Ascending aorta (tissue), 2 donors: ENCODE measurements at regions not wholly inside any gene's neighbourhood (a gene's known extent, or its start where the extent isn't known, plus 50 kb on each side); places are given as distances from the start of the nearest gene placed in this dataset.
"Not testable (repeated sequence)": the region's sequence is repeated elsewhere in the genome, so short reads cannot be mapped to it uniquely, and the experiment has no call there.

ENCODE experiments used
- DNase-seq, 2 donors: peaks; one replicate each; pipeline ENCODE4 v3.0.0-alpha.2; 2019; ENCODE audit warnings: low spot score in 2 of 2
- H3K27ac ChIP-seq, 2 donors: fragments of 200-600 bp; sonication (generic); one replicate each; pipeline ENCODE4 v1.5.1; 2016 to 2017; ENCODE audit warnings: mild to moderate bottlenecking in 1 of 2
- H3K27me3 ChIP-seq: fragments of 200-600 bp; sonication (generic); one replicate; pipeline ENCODE4 v1.5.1; 2017
- H3K36me3 ChIP-seq, 2 donors: fragments of 200-600 bp; sonication (generic); one replicate each; pipeline ENCODE4 v1.5.1; 2016
- H3K4me1 ChIP-seq, 2 donors: fragments of 200-600 bp; sonication (generic); one replicate each; pipeline ENCODE4 v1.5.1; 2016 to 2017; ENCODE audit warnings: mild to moderate bottlenecking in 1 of 2
- H3K4me3 ChIP-seq, 2 donors: fragments of 200-600 bp; sonication (generic); one replicate each; pipeline ENCODE4 v1.5.1; 2016 to 2017; ENCODE audit warnings: mild to moderate bottlenecking in 1 of 2
- H3K9me3 ChIP-seq, 2 donors: fragments of 200-600 bp; sonication (generic); one replicate each; pipeline ENCODE4 v1.5.1; 2016
- intact Hi-C: fragments of 100-400 bp; cut with DNase I; formaldehyde crosslinking; loops from one replicate; pipeline ENCODE4 v1.15.1; 2023
- TF ChIP-seq, protein P1 (sequence below), 3 experiments: fragments of 200-600 bp in 2 of 3; fragments of 450-650 bp in 1 of 3; sonication (generic) in 2 of 3; IDR thresholded peaks; one replicate each; pipeline ENCODE4 v1.5.1; 2016 to 2019; ENCODE audit warnings: antibody characterized with exemption in 3 of 3, mild to moderate bottlenecking in 1 of 3, moderate library complexity in 1 of 3

DNA sequence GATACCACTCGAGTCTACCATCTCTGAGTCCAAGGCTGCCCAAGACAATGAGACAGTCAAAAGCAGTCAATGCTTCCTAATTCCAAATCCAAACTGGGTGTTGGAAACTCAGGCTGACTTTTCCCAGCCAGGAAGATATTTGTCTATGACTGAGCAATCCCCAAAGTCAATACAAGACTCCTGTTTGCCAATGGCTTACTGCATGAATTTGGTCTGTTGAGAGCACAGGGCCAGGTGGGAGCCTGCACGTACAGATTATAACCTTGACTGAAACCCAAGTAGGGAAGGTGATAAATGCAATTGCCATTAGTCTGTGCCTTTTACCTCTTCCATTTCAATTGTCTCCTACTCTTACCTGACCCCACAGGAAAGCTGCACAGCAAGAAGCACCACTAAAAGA is 72.6 kb upstream of the PPARGC1A start:
- Histone ChIP-seq H3K9me3 (no peaks in the 10 kb centered on the region), H3K36me3 (no peaks in the 10 kb centered on the region), H3K4me1 (no peaks in the 10 kb centered on the region), H3K4me3 (no peak overlapping the region), H3K27me3 (no peaks in the 10 kb centered on the region), H3K27ac (no peak overlapping the region)
- no peak for DNase-seq
- TF ChIP-seq, protein P1, sequence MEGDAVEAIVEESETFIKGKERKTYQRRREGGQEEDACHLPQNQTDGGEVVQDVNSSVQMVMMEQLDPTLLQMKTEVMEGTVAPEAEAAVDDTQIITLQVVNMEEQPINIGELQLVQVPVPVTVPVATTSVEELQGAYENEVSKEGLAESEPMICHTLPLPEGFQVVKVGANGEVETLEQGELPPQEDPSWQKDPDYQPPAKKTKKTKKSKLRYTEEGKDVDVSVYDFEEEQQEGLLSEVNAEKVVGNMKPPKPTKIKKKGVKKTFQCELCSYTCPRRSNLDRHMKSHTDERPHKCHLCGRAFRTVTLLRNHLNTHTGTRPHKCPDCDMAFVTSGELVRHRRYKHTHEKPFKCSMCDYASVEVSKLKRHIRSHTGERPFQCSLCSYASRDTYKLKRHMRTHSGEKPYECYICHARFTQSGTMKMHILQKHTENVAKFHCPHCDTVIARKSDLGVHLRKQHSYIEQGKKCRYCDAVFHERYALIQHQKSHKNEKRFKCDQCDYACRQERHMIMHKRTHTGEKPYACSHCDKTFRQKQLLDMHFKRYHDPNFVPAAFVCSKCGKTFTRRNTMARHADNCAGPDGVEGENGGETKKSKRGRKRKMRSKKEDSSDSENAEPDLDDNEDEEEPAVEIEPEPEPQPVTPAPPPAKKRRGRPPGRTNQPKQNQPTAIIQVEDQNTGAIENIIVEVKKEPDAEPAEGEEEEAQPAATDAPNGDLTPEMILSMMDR (IDR thresholded peaks at IDR 0.05): no peak
- intact Hi-C loops: no loop called here

DNA sequence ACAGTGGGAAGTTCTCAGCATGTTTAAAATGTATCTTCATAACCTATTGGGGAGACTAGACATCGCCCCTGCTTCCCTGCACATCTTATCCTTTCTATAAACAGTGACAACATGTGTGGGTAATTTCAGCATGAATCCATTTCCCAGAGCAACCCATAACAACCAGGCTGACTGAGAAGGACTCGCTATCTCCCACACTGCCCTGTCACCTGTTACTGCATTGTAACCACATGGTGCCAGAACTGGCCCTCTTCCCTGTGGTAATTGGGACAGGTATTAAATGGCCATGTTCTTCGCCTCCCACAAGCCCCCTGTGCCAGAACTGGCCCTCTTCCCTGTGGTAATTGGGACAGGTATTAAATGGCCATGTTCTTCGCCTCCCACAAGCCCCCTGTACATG is 71.5 kb upstream of the PPARGC1A start:
- H3K27ac ChIP-seq, intact Hi-C loops, H3K4me1 ChIP-seq, H3K4me3 ChIP-seq, H3K9me3 ChIP-seq, H3K27me3 ChIP-seq, DNase-seq, H3K36me3 ChIP-seq: not testable (repeated sequence)

DNA sequence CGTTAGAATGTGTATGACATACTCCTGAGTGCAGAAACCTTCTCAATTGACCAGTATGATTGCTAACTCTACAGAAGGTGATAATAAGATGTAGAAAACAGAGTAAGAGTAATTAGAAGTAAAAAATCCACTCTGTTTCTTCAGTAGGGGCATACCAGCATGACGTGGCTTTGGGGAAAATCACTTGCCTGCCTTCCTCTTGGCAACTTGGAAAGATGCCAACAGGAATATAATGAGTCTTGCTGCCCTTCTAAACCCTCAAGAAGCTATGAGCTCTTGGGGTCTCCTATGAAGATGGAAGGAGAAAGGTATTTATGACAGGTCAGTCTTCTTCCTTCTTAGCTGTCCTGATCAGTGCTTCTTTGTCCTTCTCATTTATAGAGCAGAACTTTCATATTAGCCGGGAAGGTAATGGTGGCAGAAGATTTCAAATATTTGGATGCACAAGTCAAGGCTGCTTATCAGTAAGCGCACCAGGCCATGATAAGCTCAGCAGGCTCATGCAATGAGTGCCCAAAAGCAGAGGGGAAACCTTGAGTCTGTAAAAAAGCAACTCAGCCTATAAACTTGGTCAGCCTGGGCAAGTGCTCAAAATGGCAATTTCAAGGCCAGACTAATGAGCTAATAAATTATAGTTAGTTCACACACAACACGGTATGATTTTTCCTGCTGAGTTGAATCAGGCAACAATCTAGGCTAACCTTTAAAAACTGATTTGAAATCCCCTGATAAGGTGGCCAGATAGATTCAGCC is 69.7 kb upstream of the PPARGC1A start:
- no peak overlapping the region for H3K4me3 ChIP-seq
- H3K27me3 ChIP-seq: no peaks in the 10 kb centered on the region
- no peak for DNase-seq
- H3K9me3 ChIP-seq: no peaks in the 10 kb centered on the region
- no peaks in the 10 kb centered on the region for H3K36me3 ChIP-seq
- no peak overlapping the region for H3K27ac ChIP-seq
- intact Hi-C loops: no loop called here
- TF ChIP-seq, protein P1 (IDR thresholded peaks at IDR 0.05): no peak
- H3K4me1 ChIP-seq: no peaks in the 10 kb centered on the region

DNA sequence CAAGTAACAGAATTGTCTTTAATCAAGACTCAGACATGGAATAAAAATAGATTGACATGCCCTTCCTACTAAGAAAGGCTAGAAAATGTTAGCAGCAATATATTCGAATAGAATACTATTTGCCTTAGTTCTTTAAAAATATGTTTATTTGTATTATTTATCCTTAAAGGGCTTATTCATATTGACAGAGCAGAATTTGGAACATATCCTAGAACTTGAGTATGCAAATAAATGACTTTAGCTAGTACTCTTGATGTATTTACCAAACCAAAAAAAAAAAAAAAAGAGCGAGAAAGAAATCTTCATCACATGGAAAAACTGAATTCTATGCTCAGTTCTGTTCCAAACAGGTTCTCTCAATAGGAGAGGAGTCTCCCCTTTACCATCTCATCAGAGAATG is 68.9 kb upstream of the PPARGC1A start:
- no peaks in the 10 kb centered on the region for H3K27me3 ChIP-seq
- H3K4me1 ChIP-seq: no peaks in the 10 kb centered on the region
- TF ChIP-seq, protein P1 (IDR thresholded peaks at IDR 0.05): no peak
- no peak overlapping the region for H3K4me3 ChIP-seq
- intact Hi-C loops: no loop called here
- no peaks in the 10 kb centered on the region for H3K9me3 ChIP-seq
- H3K27ac ChIP-seq: no peak overlapping the region
- no peaks in the 10 kb centered on the region for H3K36me3 ChIP-seq
- DNase-seq: no peak

DNA sequence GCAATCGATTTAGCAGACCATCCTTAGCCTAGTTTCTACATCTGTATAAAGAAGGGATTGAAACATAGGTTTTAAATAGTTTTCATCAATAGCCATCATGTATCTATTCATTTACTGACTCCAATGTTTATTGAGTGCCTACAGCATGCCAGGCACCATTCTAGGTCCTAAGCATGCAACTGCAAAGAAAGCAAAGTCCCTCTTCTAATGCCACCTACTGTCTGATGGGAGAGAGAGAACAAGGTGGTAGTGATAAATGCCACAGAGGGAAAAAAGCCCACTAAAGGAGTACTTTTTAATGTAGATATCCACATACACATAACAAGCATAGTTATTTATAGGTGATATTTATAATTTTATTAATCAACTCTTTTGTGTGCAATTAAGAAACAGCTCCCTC is 67.6 kb upstream of the PPARGC1A start:
- no peak for DNase-seq
- H3K4me3 ChIP-seq: no peak overlapping the region
- TF ChIP-seq, protein P1 (IDR thresholded peaks at IDR 0.05): no peak
- H3K27ac ChIP-seq: no peak overlapping the region
- no peaks in the 10 kb centered on the region for H3K36me3 ChIP-seq
- no peaks in the 10 kb centered on the region for H3K9me3 ChIP-seq
- no peaks in the 10 kb centered on the region for H3K4me1 ChIP-seq
- H3K27me3 ChIP-seq: no peaks in the 10 kb centered on the region
- intact Hi-C loops: no loop called here

DNA sequence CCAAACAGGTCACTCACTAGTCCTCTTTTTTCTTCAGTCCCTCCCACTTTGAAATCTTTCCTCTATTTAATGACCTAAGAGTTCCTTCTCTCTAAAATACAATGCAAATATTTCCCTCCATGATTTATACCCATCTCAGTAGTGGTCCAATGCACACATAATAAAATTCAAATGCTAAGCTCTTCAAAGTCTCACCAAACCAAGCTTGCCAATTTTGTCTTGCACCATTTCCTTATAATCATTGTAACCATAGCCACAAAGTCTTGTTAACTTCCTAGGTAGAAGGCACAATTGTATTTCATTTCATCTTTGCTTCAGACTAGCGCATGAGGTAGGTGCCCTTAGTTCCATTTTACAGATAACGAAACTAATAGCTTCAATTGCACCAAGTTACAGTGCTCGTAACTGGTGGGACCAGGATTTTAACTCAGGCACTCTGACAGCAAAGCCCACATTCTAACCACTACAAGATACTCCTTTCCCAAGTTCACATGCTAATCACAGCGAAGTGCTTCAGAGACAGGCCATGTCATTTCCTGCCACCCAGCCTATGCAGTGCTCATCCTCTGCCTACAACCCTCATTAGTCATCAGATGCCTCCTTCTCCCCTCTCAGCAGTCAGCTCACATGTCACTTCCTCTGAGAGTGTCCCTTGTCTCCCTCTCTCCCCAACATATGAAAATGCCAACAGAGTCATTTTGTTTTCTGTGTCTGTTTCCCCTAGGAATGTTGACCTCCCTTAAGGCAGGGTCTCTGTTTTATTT is 66.9 kb upstream of the PPARGC1A start:
- Histone ChIP-seq H3K4me3 (no peak overlapping the region), H3K27ac (no peak overlapping the region), H3K36me3 (no peaks in the 10 kb centered on the region), H3K27me3 (no peaks in the 10 kb centered on the region), H3K4me1 (no peaks in the 10 kb centered on the region), H3K9me3 (no peaks in the 10 kb centered on the region)
- intact Hi-C loops: no loop called here
- TF ChIP-seq, protein P1 (IDR thresholded peaks at IDR 0.05): no peak
- no peak for DNase-seq
